Glutamatergic neuron (in vitro differentiated cells): ENCODE measurements at regions not wholly inside any gene's neighbourhood (a gene's known extent, or its start where the extent isn't known, plus 50 kb on each side); places are given as distances from the start of the nearest gene placed in this dataset.

Experiments
- DNase-seq: peaks from one replicate; pipeline ENCODE4 v3.0.0; 2022
- H3K27ac Mint-ChIP-seq: one replicate; pipeline ENCODE4 v1.8.0; 2020; ENCODE audit warnings: mild to moderate bottlenecking, mixed read lengths, inconsistent platforms; ENCODE audit not compliant: unreplicated experiment
- H3K27me3 Mint-ChIP-seq: one replicate; pipeline ENCODE4 v1.8.0; 2020; ENCODE audit warnings: mild to moderate bottlenecking, moderate library complexity, mixed read lengths, inconsistent platforms; ENCODE audit not compliant: unreplicated experiment
- H3K36me3 Mint-ChIP-seq: one replicate; pipeline ENCODE4 v1.8.0; 2020; ENCODE audit warnings: mild to moderate bottlenecking, mixed read lengths, inconsistent platforms; ENCODE audit not compliant: unreplicated experiment
- H3K4me1 Mint-ChIP-seq: one replicate; pipeline ENCODE4 v1.8.0; 2020; ENCODE audit warnings: mild to moderate bottlenecking, low read depth, mixed read lengths, inconsistent platforms; ENCODE audit not compliant: unreplicated experiment
- H3K4me3 Mint-ChIP-seq: one replicate; pipeline ENCODE4 v1.8.0; 2020; ENCODE audit warnings: mild to moderate bottlenecking, mixed read lengths, inconsistent platforms; ENCODE audit not compliant: unreplicated experiment
- H3K9me3 Mint-ChIP-seq: one replicate; pipeline ENCODE4 v1.8.0; 2020; ENCODE audit warnings: mild to moderate bottlenecking, moderate library complexity, mixed read lengths, inconsistent platforms; ENCODE audit not compliant: unreplicated experiment
- TF ChIP-seq, protein P1 (sequence below): fragments of 200-600 bp; sonication (generic); IDR thresholded peaks from one replicate; pipeline ENCODE4 v1.5.0; 2021; ENCODE audit not compliant: partially characterized antibody, unreplicated experiment

DNA sequence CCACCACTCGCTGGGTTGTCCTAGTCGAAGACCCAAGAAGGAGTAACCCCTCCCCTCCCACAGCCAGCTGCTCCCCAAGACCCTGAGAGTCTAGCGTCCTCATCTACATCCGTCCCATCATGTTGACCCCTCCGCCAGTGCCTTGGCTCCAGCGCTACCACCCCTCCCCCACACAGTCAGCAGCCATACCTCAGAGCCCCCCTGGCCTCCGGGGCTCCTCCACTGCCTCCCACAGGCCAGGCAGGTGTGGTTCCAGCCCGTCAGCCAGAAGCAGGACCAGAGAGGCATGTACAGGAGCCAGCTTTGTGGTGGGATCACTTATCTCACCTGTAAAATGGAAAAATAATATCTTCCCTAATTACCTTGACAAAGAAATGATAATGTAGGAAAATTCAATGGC lies 51.5 kb upstream of the PHF21B start:
- TF ChIP-seq, protein P1, sequence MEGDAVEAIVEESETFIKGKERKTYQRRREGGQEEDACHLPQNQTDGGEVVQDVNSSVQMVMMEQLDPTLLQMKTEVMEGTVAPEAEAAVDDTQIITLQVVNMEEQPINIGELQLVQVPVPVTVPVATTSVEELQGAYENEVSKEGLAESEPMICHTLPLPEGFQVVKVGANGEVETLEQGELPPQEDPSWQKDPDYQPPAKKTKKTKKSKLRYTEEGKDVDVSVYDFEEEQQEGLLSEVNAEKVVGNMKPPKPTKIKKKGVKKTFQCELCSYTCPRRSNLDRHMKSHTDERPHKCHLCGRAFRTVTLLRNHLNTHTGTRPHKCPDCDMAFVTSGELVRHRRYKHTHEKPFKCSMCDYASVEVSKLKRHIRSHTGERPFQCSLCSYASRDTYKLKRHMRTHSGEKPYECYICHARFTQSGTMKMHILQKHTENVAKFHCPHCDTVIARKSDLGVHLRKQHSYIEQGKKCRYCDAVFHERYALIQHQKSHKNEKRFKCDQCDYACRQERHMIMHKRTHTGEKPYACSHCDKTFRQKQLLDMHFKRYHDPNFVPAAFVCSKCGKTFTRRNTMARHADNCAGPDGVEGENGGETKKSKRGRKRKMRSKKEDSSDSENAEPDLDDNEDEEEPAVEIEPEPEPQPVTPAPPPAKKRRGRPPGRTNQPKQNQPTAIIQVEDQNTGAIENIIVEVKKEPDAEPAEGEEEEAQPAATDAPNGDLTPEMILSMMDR = no peak
- Mint-ChIP-seq H3K4me1 (peaks cover 1% of the 10 kb centered on the region), H3K36me3 (no peaks in the 10 kb centered on the region), H3K27me3 (peaks cover 5% of the 10 kb centered on the region), H3K4me3 (no peak overlapping the region), H3K27ac (no peak overlapping the region), H3K9me3 (peaks cover 5% of the 10 kb centered on the region)
- DNase-seq = no peak

DNA sequence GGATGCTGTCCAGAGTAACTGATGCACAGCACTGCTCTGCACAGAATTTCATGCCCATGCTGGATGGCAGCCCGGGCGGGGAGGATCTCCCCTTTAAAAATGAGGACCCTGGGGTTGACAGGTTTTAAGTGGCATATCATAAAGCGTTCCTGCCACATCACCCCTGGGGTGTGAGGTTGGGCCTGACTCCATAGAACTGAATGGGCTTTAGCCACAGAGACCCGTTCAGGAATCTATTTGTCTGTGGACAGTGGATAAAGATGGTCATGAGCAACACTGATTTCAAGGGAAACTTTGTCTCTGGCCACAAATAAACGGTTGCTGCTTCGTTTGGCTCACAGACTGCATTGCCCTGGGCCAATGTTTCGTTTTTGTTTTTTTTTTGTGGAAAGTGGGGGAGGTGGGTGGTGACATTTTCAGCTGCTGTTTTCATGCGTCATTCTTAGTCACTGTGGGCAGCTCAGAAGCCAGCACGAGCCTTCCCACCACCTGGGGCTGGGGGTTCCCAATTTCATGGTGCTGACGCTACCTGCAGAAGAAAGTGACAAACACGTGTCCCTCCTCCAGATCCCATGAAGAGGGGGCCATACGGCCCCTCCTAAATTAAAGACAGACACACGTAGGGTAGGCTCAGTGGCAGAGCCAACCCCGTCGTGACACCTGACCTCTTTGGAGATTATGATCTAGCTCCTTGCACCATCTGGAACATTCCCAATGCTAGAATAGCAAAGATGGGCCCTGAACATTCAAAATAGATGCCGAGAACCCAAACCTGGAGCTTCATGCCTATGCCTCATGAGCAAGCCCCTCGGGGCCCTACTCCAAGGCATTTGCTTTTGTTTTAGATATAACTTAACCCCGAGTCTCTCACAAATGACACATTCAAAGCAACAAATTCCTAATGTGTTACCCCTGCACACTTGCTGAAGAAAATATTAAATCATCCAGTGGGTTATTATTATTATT lies 54.8 kb upstream of the PHF21B start:
- Mint-ChIP-seq H3K27me3 (peaks cover 5% of the 10 kb centered on the region), H3K27ac (no peak overlapping the region), H3K4me1 (peaks cover 1% of the 10 kb centered on the region), H3K9me3 (peaks cover 7% of the 10 kb centered on the region), H3K36me3 (peaks cover 8% of the 10 kb centered on the region), H3K4me3 (no peak overlapping the region)
- TF ChIP-seq, protein P1 = no peak
- DNase-seq = no peak

DNA sequence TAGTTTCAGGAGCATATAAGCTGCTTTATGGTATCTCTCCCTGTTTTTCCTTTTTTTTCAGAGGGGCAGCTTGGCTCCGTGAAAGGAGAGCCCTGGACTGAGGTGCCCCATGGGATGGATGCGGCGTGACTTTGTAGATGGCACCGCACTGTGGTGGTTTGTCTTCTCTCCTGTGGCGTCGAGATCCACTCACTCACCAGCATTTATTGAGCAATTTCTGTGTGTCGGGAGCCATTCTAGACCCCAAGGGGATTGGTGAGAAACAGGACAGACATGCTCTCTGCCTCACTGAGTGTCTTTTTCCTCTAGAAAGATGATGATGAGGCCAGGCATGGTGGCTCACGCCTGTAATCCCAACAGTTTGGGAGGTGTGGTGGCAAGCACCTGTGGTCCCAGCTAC lies 55.9 kb upstream of the PHF21B start:
- Mint-ChIP-seq H3K4me3 (no peak overlapping the region), H3K9me3 (peaks cover 7% of the 10 kb centered on the region), H3K4me1 (peaks cover 1% of the 10 kb centered on the region), H3K36me3 (peaks cover 8% of the 10 kb centered on the region), H3K27ac (no peak overlapping the region), H3K27me3 (peaks cover 5% of the 10 kb centered on the region)
- no peak for DNase-seq
- TF ChIP-seq, protein P1 = no peak

DNA sequence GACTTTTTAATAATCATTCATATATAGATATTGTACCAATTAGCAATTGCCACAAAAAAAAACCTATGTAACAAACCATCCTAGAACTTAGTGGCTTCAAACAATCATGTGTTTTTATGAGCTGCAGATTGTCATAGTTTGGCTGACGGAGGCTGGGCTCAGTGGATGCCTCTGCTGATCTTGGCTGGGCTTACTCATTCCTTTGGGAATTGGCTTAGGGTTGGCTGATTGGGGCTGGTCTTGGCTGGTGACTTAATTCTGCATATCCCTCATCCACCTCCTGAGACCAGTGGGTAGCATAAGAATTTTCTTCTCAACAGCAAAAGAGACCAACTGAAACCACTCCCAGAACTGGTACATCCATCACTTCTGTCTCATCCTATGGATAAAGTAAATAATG lies 57.9 kb upstream of the PHF21B start:
- Mint-ChIP-seq H3K27me3 (peaks cover 5% of the 10 kb centered on the region), H3K4me1 (peaks cover 1% of the 10 kb centered on the region), H3K27ac (no peak overlapping the region), H3K36me3 (peaks cover 8% of the 10 kb centered on the region), H3K4me3 (no peak overlapping the region), H3K9me3 (peaks cover 9% of the 10 kb centered on the region)
- no peak for DNase-seq
- TF ChIP-seq, protein P1 = no peak

DNA sequence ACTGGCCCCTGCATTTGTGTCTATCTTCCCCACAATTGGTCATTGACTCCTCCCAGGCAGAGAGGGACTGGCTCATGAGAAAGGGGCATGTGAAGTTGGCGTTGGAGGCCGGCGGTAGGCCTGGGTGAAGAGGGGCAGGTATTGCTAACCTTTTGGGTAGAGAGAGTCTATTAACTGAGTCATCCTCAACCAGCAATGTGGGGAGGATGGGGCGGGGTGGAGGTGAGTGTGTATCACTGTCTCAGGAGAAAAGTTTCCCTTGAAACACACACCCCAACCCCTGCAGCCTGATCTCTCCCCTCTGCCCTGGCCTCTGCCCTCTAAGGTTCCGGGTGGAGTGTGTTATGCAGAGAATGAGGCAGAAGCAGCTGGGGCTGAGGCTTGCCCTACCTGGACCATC lies 60.1 kb upstream of the PHF21B start:
- no peaks in the 10 kb centered on the region for H3K4me1 Mint-ChIP-seq
- TF ChIP-seq, protein P1 = no peak
- peaks cover 8% of the 10 kb centered on the region for H3K36me3 Mint-ChIP-seq
- no peak overlapping the region for H3K27ac Mint-ChIP-seq
- no peak for DNase-seq
- no peak overlapping the region for H3K4me3 Mint-ChIP-seq
- H3K27me3 Mint-ChIP-seq = peaks cover 4% of the 10 kb centered on the region
- peaks cover 3% of the 10 kb centered on the region for H3K9me3 Mint-ChIP-seq
